ENCODE measurements at regions not wholly inside any gene's neighbourhood (a gene's known extent, or its start where the extent isn't known, plus 50 kb on each side); places are given as distances from the start of the nearest gene placed in this dataset.

DNA sequence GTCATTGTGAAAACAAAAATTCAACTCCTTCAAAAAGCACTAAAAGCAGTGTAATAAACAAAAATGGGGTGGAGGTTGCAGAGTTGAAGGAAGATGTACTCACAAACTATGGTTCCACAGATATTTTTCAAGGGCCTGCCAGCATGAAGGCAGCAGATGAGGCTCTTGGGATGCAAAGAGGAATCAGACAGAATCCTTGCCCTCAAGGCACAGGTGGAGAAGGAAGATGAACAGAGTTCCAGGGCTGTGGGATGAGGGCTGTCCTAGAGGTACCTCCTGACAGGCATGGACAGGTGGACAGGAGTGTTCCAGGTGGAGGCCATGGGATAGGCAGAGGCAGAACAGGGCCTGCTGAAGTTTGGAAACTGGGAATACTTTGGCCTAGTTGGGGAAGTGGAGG is 140.5 kb upstream of the ANKH start:
- H3K27me3 Mint-ChIP-seq (ENCODE audit: low read depth) = no peaks in the 10 kb centered on the region
- TF ChIP-seq, protein P1, sequence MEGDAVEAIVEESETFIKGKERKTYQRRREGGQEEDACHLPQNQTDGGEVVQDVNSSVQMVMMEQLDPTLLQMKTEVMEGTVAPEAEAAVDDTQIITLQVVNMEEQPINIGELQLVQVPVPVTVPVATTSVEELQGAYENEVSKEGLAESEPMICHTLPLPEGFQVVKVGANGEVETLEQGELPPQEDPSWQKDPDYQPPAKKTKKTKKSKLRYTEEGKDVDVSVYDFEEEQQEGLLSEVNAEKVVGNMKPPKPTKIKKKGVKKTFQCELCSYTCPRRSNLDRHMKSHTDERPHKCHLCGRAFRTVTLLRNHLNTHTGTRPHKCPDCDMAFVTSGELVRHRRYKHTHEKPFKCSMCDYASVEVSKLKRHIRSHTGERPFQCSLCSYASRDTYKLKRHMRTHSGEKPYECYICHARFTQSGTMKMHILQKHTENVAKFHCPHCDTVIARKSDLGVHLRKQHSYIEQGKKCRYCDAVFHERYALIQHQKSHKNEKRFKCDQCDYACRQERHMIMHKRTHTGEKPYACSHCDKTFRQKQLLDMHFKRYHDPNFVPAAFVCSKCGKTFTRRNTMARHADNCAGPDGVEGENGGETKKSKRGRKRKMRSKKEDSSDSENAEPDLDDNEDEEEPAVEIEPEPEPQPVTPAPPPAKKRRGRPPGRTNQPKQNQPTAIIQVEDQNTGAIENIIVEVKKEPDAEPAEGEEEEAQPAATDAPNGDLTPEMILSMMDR (IDR thresholded peaks at IDR 0.05; ENCODE audit: unreplicated experiment) = no peak
- DNase-seq (ENCODE audit: low spot score in 2 of 2, unreplicated experiment in 2 of 2) = no peak
- H3K36me3 Mint-ChIP-seq = no peaks in the 10 kb centered on the region
- H3K4me3 Mint-ChIP-seq = no peak overlapping the region
- no peak overlapping the region for H3K27ac Mint-ChIP-seq
- peaks cover 2% of the 10 kb centered on the region for H3K9me3 Mint-ChIP-seq
- H3K4me1 Mint-ChIP-seq = peaks cover 34% of the 10 kb centered on the region

DNA sequence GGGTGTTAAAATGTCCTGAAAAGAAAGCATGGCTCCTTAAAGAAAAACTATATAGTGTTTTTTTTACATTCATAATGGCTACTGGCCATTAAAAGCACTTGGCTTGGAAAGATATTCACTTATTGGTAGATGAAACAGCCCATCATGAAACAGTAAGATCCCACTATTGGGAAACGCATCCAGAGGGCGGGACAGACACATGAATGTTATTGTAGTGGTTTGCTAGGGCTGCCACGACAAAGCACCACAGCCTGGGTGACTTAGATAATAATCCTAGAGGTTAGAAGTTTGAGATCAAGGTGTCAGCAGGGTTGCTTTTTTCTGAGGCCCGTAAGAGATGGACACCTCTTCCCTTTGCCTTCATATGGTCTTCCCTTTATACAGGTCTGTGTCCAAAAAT is 139.4 kb upstream of the ANKH start:
- Mint-ChIP-seq H3K36me3 (no peaks in the 10 kb centered on the region), H3K4me1 (peaks cover 30% of the 10 kb centered on the region)

DNA sequence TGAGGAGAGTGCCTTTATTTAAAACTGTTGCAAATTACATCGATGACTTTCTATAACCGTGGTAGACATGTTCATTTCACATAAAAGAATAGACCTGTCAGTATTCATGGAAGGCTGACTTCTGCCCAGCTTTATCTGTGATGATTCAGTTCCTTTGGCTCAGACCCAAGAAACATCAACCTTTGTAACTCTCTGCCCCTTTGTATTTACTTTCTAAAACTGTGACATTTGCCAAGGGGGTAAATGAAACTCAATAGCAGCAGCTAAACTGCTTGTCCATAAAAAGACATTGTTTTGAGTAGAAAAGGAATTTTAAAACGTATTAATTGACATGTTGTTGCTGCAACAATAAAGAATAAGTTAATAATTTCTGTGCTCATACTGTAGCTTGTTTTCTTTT is 137.8 kb upstream of the ANKH start:
- TF ChIP-seq, protein P1 (IDR thresholded peaks at IDR 0.05; ENCODE audit: unreplicated experiment) = no peak
- Mint-ChIP-seq H3K27me3 (ENCODE audit: low read depth) (no peaks in the 10 kb centered on the region), H3K4me1 (peaks cover 21% of the 10 kb centered on the region), H3K27ac (peak overlapping the region; percentile 55), H3K4me3 (no peak overlapping the region), H3K9me3 (no peaks in the 10 kb centered on the region), H3K36me3 (no peaks in the 10 kb centered on the region)
- no peak for DNase-seq (ENCODE audit: low spot score in 2 of 2, unreplicated experiment in 2 of 2)

More for the DNA sequence above, 139.4 kb upstream of the ANKH start:
- H3K4me3 Mint-ChIP-seq = no peak overlapping the region
- H3K27me3 Mint-ChIP-seq (ENCODE audit: low read depth) = no peaks in the 10 kb centered on the region
- no peaks in the 10 kb centered on the region for H3K9me3 Mint-ChIP-seq
- TF ChIP-seq, protein P1 (IDR thresholded peaks at IDR 0.05; ENCODE audit: unreplicated experiment) = no peak
- H3K27ac Mint-ChIP-seq = no peak overlapping the region
- DNase-seq (ENCODE audit: low spot score in 2 of 2, unreplicated experiment in 2 of 2) = no peak

DNA sequence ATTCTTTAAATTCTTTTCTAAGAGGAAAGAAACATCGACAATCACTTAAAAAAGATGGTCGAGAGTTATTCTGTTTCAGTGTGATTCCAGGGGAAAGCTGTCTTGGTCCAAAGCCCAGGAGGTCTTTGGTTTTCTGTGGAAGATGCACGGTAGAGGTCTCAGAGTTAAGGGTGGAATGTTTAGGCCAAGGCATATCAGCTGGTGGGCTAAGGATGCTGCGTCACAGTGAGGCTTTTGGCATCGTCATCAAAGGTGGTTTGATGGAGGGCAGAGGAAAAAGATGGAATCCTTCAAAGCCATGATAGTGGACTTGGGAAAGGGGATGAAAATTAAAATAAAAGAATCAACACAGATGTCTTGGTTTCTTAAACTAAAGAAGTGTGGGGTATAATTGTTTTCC is 137.3 kb upstream of the ANKH start:
- Mint-ChIP-seq H3K4me1 (peaks cover 19% of the 10 kb centered on the region), H3K4me3 (no peak overlapping the region), H3K27me3 (ENCODE audit: low read depth) (no peaks in the 10 kb centered on the region), H3K36me3 (no peaks in the 10 kb centered on the region), H3K9me3 (no peaks in the 10 kb centered on the region), H3K27ac (peak overlapping the region; percentile 60)
- DNase-seq (ENCODE audit: low spot score in 2 of 2, unreplicated experiment in 2 of 2) = no peak
- TF ChIP-seq, protein P1 (IDR thresholded peaks at IDR 0.05; ENCODE audit: unreplicated experiment) = no peak

DNA sequence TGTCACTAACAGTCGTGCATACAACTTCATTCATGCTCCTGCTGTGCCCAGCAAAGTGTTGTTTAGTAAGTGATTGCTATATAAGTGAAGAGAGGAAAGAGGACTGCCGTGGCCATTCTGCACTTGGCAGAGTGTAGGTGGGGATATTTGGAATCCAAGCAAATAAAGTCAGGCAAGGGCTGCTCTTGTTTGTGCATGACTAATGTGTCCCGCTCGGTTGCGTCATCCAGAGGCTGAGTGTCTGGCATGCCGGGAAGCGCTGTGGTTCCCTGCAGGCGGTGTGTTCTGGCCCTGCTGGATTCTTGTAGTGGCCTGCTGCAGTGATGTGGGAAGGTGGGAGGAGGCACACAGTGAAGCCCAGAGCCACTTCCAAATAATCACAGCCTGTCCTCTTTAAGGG is 136.9 kb upstream of the ANKH start:
- Mint-ChIP-seq H3K9me3 (no peaks in the 10 kb centered on the region), H3K4me3 (no peak overlapping the region), H3K4me1 (peaks cover 14% of the 10 kb centered on the region), H3K27me3 (ENCODE audit: low read depth) (no peaks in the 10 kb centered on the region), H3K27ac (peak overlapping the region; percentile 60), H3K36me3 (no peaks in the 10 kb centered on the region)
- DNase-seq (ENCODE audit: low spot score in 2 of 2, unreplicated experiment in 2 of 2) = peak; percentile 35 to 58
- TF ChIP-seq, protein P1 (IDR thresholded peaks at IDR 0.05; ENCODE audit: unreplicated experiment) = no peak

DNA sequence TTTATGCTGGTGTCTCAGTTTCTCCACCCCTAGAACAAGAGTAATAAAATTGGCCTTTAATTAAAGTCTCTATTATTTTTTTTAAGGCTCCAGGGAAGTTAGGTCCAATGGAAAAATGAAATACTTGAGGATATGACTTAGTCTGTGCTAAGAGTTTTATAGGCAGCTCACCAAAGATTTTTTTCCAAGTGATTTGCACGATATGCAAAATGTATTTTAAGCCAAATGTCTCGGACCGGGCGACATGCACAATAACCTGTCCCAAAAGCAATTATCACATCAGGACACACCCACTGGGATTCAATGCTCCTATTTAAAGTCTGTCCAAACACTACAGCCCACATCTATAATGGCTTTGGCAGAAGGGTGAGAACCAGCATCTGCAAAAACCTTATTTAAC is 136.1 kb upstream of the ANKH start:
- H3K27ac Mint-ChIP-seq = no peak overlapping the region
- TF ChIP-seq, protein P1 (IDR thresholded peaks at IDR 0.05; ENCODE audit: unreplicated experiment) = no peak
- no peaks in the 10 kb centered on the region for H3K27me3 Mint-ChIP-seq (ENCODE audit: low read depth)
- H3K9me3 Mint-ChIP-seq = no peaks in the 10 kb centered on the region
- H3K36me3 Mint-ChIP-seq = no peaks in the 10 kb centered on the region
- no peak overlapping the region for H3K4me3 Mint-ChIP-seq
- peaks cover 13% of the 10 kb centered on the region for H3K4me1 Mint-ChIP-seq
- DNase-seq (ENCODE audit: low spot score in 2 of 2, unreplicated experiment in 2 of 2) = no peak

Measured in mesothelial cell of epicardium (in vitro differentiated cells).